RWPE2 (cell line): ENCODE measurements at regions not wholly inside any gene's neighbourhood (a gene's known extent, or its start where the extent isn't known, plus 50 kb on each side); places are given as distances from the start of the nearest gene placed in this dataset.
"Not testable (repeated sequence)": the region's sequence is repeated elsewhere in the genome, so short reads cannot be mapped to it uniquely, and the experiment has no call there.

Experiments
- ATAC-seq: fragments of 200-7000 bp; cut with Tn5 transposase; 3 replicates; pipeline ENCODE4 v1.9.1; 2021; ENCODE audit warnings: low read depth
- DNase-seq: peaks from one replicate; pipeline ENCODE4 v3.0.0-alpha.2; 2020; ENCODE audit warnings: low spot score
- H3K27ac ChIP-seq: fragments of 450-650 bp; 2 replicates; pipeline ENCODE4 v1.5.1; 2017; ENCODE audit warnings: mild to moderate bottlenecking; ENCODE audit not compliant: poor library complexity, severe bottlenecking
- H3K27me3 ChIP-seq: fragments of 250-450 bp; sonication (Bioruptor Pico); 2 replicates; pipeline ENCODE4 v1.5.1; 2021; ENCODE audit warnings: mild to moderate bottlenecking, moderate library complexity; ENCODE audit not compliant: insufficient read depth, poor library complexity, severe bottlenecking
- H3K36me3 ChIP-seq: fragments of 250-450 bp; sonication (Bioruptor Pico); 2 replicates; pipeline ENCODE4 v1.5.1; 2020; ENCODE audit warnings: low read depth, mild to moderate bottlenecking, moderate library complexity
- H3K4me1 ChIP-seq: fragments of 250-450 bp; sonication (Bioruptor Pico); 2 replicates; pipeline ENCODE4 v1.5.1; 2021; ENCODE audit warnings: mild to moderate bottlenecking, moderate library complexity; ENCODE audit not compliant: insufficient read depth, poor library complexity, severe bottlenecking
- H3K4me3 ChIP-seq: fragments of 250-450 bp; sonication (Bioruptor Pico); 2 replicates; pipeline ENCODE4 v1.5.1; 2021; ENCODE audit warnings: mild to moderate bottlenecking, moderate library complexity; ENCODE audit not compliant: severe bottlenecking
- H3K9me3 ChIP-seq: fragments of 250-450 bp; sonication (Bioruptor Pico); 2 replicates; pipeline ENCODE4 v1.5.1; 2021; ENCODE audit warnings: mild to moderate bottlenecking, moderate library complexity; ENCODE audit not compliant: severe bottlenecking
- TF ChIP-seq, protein P1 (sequence below): fragments of 450-650 bp; IDR thresholded peaks from one replicate; pipeline ENCODE4 v1.5.1; 2017; ENCODE audit warnings: mild to moderate bottlenecking, moderate library complexity; ENCODE audit not compliant: poor library complexity, severe bottlenecking

DNA sequence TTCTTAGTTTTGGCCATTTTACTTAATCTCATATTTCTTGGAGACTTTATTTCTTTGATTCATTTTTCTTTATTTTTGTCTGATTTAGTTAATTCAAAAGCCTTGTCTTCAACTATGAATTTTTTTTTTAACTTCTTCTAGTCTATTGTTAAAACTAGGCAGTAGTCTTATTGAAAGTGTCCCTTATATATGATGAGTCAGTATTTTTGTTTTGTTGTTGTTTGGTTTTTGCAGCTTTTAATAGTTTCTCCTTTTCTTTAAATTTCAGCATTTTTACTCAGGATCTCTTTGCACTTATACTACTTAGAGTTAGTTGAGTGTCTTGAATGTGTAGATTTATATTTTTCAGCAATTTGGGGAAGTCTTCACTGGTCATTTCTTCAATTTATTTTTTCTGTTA, 758.5 kb upstream of the CDH8 start:
- no peak for DNase-seq
- Histone ChIP-seq H3K36me3 (no peaks in the 10 kb centered on the region), H3K4me3 (no peak overlapping the region), H3K9me3 (no peaks in the 10 kb centered on the region), H3K27me3 (peaks cover 6% of the 10 kb centered on the region), H3K4me1 (no peaks in the 10 kb centered on the region), H3K27ac (no peak overlapping the region)
- TF ChIP-seq, protein P1, sequence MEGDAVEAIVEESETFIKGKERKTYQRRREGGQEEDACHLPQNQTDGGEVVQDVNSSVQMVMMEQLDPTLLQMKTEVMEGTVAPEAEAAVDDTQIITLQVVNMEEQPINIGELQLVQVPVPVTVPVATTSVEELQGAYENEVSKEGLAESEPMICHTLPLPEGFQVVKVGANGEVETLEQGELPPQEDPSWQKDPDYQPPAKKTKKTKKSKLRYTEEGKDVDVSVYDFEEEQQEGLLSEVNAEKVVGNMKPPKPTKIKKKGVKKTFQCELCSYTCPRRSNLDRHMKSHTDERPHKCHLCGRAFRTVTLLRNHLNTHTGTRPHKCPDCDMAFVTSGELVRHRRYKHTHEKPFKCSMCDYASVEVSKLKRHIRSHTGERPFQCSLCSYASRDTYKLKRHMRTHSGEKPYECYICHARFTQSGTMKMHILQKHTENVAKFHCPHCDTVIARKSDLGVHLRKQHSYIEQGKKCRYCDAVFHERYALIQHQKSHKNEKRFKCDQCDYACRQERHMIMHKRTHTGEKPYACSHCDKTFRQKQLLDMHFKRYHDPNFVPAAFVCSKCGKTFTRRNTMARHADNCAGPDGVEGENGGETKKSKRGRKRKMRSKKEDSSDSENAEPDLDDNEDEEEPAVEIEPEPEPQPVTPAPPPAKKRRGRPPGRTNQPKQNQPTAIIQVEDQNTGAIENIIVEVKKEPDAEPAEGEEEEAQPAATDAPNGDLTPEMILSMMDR, result no peak
- no peak for ATAC-seq

DNA sequence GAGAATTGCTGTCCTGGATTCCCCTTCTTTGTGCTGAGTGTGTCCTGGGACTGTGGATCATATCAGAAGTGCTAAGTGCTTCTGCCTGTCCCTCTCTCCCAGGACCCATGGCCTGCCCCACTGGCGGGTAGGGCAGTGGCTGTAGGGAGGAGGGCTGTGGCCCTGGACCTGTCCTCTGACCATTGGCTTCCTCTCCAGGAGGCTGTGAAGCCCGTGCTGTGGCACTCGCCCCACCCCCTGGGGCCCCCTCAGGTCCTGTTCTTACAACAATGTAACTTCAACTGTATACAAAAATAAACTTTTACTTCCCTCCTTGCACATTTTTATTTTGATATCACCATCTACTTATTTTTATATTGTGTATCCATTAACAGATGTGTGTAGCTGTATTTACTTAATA, 743.8 kb upstream of the CDH8 start:
- H3K4me1 ChIP-seq, H3K9me3 ChIP-seq, ATAC-seq: not testable (repeated sequence)

DNA sequence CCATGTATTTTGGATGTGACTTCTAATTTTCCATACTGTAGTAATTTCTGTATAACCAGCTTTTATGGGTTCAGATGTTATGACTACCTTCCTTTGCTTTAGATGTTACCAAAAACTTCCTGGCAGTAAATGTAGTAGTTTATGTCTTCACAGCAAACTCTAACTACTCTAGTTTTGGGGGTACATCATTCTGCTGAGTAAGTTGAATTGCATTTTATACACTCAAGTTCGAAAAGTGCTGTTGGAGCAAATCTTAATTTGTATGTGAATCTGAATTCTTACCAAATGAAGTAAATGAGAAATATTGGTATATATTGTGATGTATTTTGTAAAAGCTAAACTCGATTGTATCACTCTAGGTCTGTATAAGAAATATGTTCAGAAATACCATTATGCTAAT, 728.3 kb upstream of the CDH8 start:
- no peak overlapping the region for H3K4me3 ChIP-seq
- H3K4me1 ChIP-seq, result no peaks in the 10 kb centered on the region
- peaks cover 9% of the 10 kb centered on the region for H3K27me3 ChIP-seq
- no peaks in the 10 kb centered on the region for H3K36me3 ChIP-seq
- no peak overlapping the region for H3K27ac ChIP-seq
- no peak for ATAC-seq
- no peak for DNase-seq
- TF ChIP-seq, protein P1, result no peak
- H3K9me3 ChIP-seq, result no peaks in the 10 kb centered on the region

More for the DNA sequence above, 743.8 kb upstream of the CDH8 start:
- not testable (repeated sequence) for H3K27me3 ChIP-seq, DNase-seq, H3K4me3 ChIP-seq, H3K36me3 ChIP-seq, H3K27ac ChIP-seq

DNA sequence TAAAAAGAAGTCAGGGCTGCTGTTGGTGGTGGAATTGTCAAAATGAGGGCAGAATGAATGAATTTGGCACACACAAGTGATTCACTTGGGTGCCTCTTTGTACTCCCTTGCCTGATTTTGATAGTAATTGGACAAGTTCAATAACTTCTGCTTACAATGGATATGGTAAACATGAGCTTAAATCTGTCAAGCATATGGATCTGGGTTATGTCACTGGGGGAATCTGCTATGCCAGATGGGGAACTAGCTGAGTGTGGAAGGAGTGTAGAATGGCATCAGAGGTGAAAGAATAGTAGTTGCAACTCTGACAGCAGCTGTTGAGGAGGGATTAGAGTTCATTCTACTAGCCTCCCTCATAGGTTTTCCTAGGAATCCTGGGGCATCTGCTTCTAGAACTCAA, 724.2 kb upstream of the CDH8 start:
- H3K4me3 ChIP-seq, result no peak overlapping the region
- no peak for ATAC-seq
- H3K27ac ChIP-seq, result no peak overlapping the region
- H3K36me3 ChIP-seq, result no peaks in the 10 kb centered on the region
- H3K27me3 ChIP-seq, result peaks cover 6% of the 10 kb centered on the region
- no peak for DNase-seq
- TF ChIP-seq, protein P1, result no peak
- no peaks in the 10 kb centered on the region for H3K9me3 ChIP-seq
- H3K4me1 ChIP-seq, result no peaks in the 10 kb centered on the region

DNA sequence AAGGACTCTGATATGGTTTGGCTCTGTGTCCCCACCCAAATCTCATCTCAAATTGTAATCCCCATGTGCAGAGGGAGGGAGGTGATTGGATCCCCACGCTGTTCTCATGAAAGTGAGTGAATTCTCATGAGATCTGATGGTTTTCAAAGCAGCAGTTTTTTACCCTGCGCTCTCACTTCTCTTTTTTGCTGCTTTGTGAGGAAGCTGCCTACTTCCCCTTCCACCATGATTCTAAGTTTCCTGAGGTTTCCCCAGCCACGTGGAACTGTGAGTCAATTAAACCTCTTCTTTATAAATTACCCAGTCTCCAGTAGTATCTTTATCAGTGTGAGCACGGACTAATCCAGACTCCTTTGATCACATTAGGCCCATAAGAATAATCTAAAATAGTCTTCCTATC, 719.7 kb upstream of the CDH8 start:
- H3K9me3 ChIP-seq, result no peaks in the 10 kb centered on the region
- no peaks in the 10 kb centered on the region for H3K36me3 ChIP-seq
- no peak overlapping the region for H3K27ac ChIP-seq
- TF ChIP-seq, protein P1, result no peak
- no peaks in the 10 kb centered on the region for H3K27me3 ChIP-seq
- H3K4me3 ChIP-seq, result no peak overlapping the region
- ATAC-seq (no peak), DNase-seq (no peak)
- H3K4me1 ChIP-seq, result no peaks in the 10 kb centered on the region

GRCh38 chr16:62752854-62753253, 716.6 kb upstream of the CDH8 start:
- no peak for DNase-seq
- Histone ChIP-seq H3K27ac (no peak overlapping the region), H3K27me3 (no peaks in the 10 kb centered on the region), H3K4me1 (no peaks in the 10 kb centered on the region), H3K4me3 (no peak overlapping the region), H3K36me3 (no peaks in the 10 kb centered on the region), H3K9me3 (no peaks in the 10 kb centered on the region)
- ATAC-seq, result no peak
- TF ChIP-seq, protein P1, result no peak
